Ishikawa (cell line): ENCODE measurements at regions not wholly inside any gene's neighbourhood (a gene's known extent, or its start where the extent isn't known, plus 50 kb on each side); places are given as distances from the start of the nearest gene placed in this dataset.

ENCODE experiments used
- TAF1 ChIP-seq: IDR thresholded peaks from 2 replicates; pipeline ENCODE4 v1.6.1; 2012; ENCODE audit warnings: low read depth, mild to moderate bottlenecking
- TCF12 ChIP-seq: IDR thresholded peaks from 2 replicates; pipeline ENCODE4 v1.6.1; 2012; ENCODE audit warnings: low read depth

GRCh38 chr2:153145470-153145978, 333.0 kb downstream of the RPRM start:
- no peak for TF ChIP-seq TCF12
- no peak for TF ChIP-seq TAF1
